Liver (tissue), 7 donors: ENCODE measurements at regions not wholly inside any gene's neighbourhood (a gene's known extent, or its start where the extent isn't known, plus 50 kb on each side); places are given as distances from the start of the nearest gene placed in this dataset.

ENCODE experiments used
- DNase-seq: peaks from one replicate; pipeline ENCODE4 v3.0.0-alpha.2; 2017; ENCODE audit warnings: low spot score
- H3K27ac ChIP-seq, 2 donors: one replicate each; pipeline ENCODE4 v1.7.0; 2013; ENCODE audit warnings: inconsistent platforms in 2 of 2, low read length in 2 of 2, control low read depth in 1 of 2, low read depth in 1 of 2, mild to moderate bottlenecking in 1 of 2
- H3K27me3 ChIP-seq, 4 donors: one replicate each; pipeline versions ENCODE4 v1.6.1 to v1.7.0; 2013; ENCODE audit warnings: low read length in 3 of 4, inconsistent platforms in 1 of 4, mild to moderate bottlenecking in 1 of 4, moderate library complexity in 1 of 4; ENCODE audit not compliant: control insufficient read depth in 4 of 4, insufficient read depth in 4 of 4
- H3K36me3 ChIP-seq, 4 donors: one replicate each; pipeline versions ENCODE4 v1.6.1 to v1.7.0; 2013; ENCODE audit warnings: low read length in 3 of 4, mild to moderate bottlenecking in 3 of 4, low read depth in 1 of 4, moderate library complexity in 1 of 4; ENCODE audit not compliant: control insufficient read depth in 4 of 4, insufficient read depth in 3 of 4
- H3K4me1 ChIP-seq, 4 donors: one replicate each; pipeline versions ENCODE4 v1.6.1 to v1.7.0; 2013; ENCODE audit warnings: low read length in 3 of 4, mild to moderate bottlenecking in 3 of 4, moderate library complexity in 1 of 4; ENCODE audit not compliant: control insufficient read depth in 4 of 4, insufficient read depth in 4 of 4
- H3K4me3 ChIP-seq, 3 donors: one replicate each; pipeline versions ENCODE4 v1.6.1 to v1.7.0; 2013; ENCODE audit warnings: low read length in 3 of 3, control low read depth in 1 of 3, low read depth in 1 of 3, mild to moderate bottlenecking in 1 of 3
- H3K9ac ChIP-seq, 2 donors: one replicate each; pipeline ENCODE4 v1.7.0; 2013; ENCODE audit warnings: low read length in 2 of 2, mild to moderate bottlenecking in 2 of 2, moderate library complexity in 2 of 2, control low read depth in 1 of 2, low read depth in 1 of 2
- H3K9me3 ChIP-seq, 4 donors: one replicate each; pipeline versions ENCODE4 v1.6.1 to v1.7.0; 2013; ENCODE audit warnings: low read length in 3 of 4; ENCODE audit not compliant: control insufficient read depth in 4 of 4
- EGR1 ChIP-seq, 2 donors: IDR thresholded peaks; 2 replicates each; pipeline ENCODE4 v1.6.1; 2016 to 2018; ENCODE audit warnings: antibody characterized with exemption in 2 of 2, low read depth in 2 of 2
- FOXA1 ChIP-seq: IDR thresholded peaks from 2 replicates; pipeline ENCODE4 v1.6.1; 2016; ENCODE audit warnings: antibody characterized with exemption
- FOXA2 ChIP-seq: IDR thresholded peaks from 2 replicates; pipeline ENCODE4 v1.6.1; 2016; ENCODE audit warnings: antibody characterized with exemption
- HNF4A ChIP-seq, 2 donors: conservative IDR thresholded peaks; 2 replicates each; pipeline ENCODE4 v1.6.1; 2016; ENCODE audit warnings: antibody characterized with exemption in 2 of 2, mild to moderate bottlenecking in 2 of 2
- HNF4G ChIP-seq: IDR thresholded peaks from 2 replicates; pipeline ENCODE4 v1.6.1; 2016; ENCODE audit warnings: antibody characterized with exemption
- JUND ChIP-seq, 2 donors: IDR thresholded peaks; 2 replicates each; pipeline ENCODE4 v1.6.1; 2016; ENCODE audit warnings: antibody characterized with exemption in 2 of 2
- NR2F2 ChIP-seq: IDR thresholded peaks from 2 replicates; pipeline ENCODE4 v1.6.1; 2016; ENCODE audit warnings: antibody characterized with exemption
- REST ChIP-seq: IDR thresholded peaks from 2 replicates; pipeline ENCODE4 v1.6.1; 2016; ENCODE audit warnings: antibody characterized with exemption, mild to moderate bottlenecking
- RXRA ChIP-seq, 2 donors: IDR thresholded peaks; 2 replicates each; pipeline ENCODE4 v1.6.1; 2017 to 2018; ENCODE audit warnings: antibody characterized with exemption in 2 of 2, mild to moderate bottlenecking in 1 of 2
- SP1 ChIP-seq: IDR thresholded peaks from 2 replicates; pipeline ENCODE4 v1.6.1; 2018; ENCODE audit warnings: antibody characterized with exemption, mild to moderate bottlenecking
- TAF1 ChIP-seq: conservative IDR thresholded peaks from 2 replicates; pipeline ENCODE4 v1.6.1; 2016; ENCODE audit warnings: antibody characterized with exemption, mild to moderate bottlenecking
- YY1 ChIP-seq: IDR thresholded peaks from 2 replicates; pipeline ENCODE4 v1.6.1; 2016; ENCODE audit warnings: antibody characterized with exemption, mild to moderate bottlenecking
- WGBS: extraction: QIAGEN DNeasy Blood & Tissue Kit; methylation state at CpG from one replicate; pipeline ENCODE4 v1.1.7; 2013; 5-methylcytosine and 5-hydroxymethylcytosine counted together
- TF ChIP-seq, protein P1 (sequence below): IDR thresholded peaks from 2 replicates; pipeline ENCODE4 v1.6.1; 2016; ENCODE audit warnings: antibody characterized with exemption
- TF ChIP-seq, protein P2 (sequence below): IDR thresholded peaks from 2 replicates; pipeline ENCODE4 v1.6.1; 2016; ENCODE audit warnings: antibody characterized with exemption
- TF ChIP-seq, protein P3 (sequence below): IDR thresholded peaks from 2 replicates; pipeline ENCODE4 v1.6.1; 2016; ENCODE audit warnings: antibody characterized with exemption
- donor health status: healthy.
- donor health status: healthy.
- donor health status: healthy.
- donor health status: healthy.

- Histone ChIP-seq H3K9me3 (no peaks in the 10 kb centered on the region), H3K4me1 (no peaks in the 10 kb centered on the region), H3K4me3 (no peak overlapping the region), H3K27me3 (no peaks in the 10 kb centered on the region), H3K27ac (no peak overlapping the region), H3K36me3 (no peaks in the 10 kb centered on the region), H3K9ac (no peak overlapping the region)
- WGBS = 77% methylated on average over 5 of the region's 5 CpGs
- no peak for DNase-seq
- TF ChIP-seq, protein P1, sequence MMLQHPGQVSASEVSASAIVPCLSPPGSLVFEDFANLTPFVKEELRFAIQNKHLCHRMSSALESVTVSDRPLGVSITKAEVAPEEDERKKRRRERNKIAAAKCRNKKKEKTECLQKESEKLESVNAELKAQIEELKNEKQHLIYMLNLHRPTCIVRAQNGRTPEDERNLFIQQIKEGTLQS = no peak
- TF ChIP-seq, protein P2, sequence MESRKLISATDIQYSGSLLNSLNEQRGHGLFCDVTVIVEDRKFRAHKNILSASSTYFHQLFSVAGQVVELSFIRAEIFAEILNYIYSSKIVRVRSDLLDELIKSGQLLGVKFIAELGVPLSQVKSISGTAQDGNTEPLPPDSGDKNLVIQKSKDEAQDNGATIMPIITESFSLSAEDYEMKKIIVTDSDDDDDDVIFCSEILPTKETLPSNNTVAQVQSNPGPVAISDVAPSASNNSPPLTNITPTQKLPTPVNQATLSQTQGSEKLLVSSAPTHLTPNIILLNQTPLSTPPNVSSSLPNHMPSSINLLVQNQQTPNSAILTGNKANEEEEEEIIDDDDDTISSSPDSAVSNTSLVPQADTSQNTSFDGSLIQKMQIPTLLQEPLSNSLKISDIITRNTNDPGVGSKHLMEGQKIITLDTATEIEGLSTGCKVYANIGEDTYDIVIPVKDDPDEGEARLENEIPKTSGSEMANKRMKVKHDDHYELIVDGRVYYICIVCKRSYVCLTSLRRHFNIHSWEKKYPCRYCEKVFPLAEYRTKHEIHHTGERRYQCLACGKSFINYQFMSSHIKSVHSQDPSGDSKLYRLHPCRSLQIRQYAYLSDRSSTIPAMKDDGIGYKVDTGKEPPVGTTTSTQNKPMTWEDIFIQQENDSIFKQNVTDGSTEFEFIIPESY = no peak
- TF ChIP-seq HNF4G = no peak
- TF ChIP-seq JUND (IDR thresholded peaks at IDR 0.05) = no peak
- no peak for TF ChIP-seq EGR1 (IDR thresholded peaks at IDR 0.05; ENCODE audit: low read depth in 2 of 2)
- no peak for TF ChIP-seq REST
- no peak for TF ChIP-seq FOXA2
- TF ChIP-seq RXRA (IDR thresholded peaks at IDR 0.05) = no peak
- no peak for TF ChIP-seq NR2F2
- no peak for TF ChIP-seq TAF1
Observed at GRCh38 chr5:51043745-51044144, 339.5 kb upstream of the ISL1 start.

DNA sequence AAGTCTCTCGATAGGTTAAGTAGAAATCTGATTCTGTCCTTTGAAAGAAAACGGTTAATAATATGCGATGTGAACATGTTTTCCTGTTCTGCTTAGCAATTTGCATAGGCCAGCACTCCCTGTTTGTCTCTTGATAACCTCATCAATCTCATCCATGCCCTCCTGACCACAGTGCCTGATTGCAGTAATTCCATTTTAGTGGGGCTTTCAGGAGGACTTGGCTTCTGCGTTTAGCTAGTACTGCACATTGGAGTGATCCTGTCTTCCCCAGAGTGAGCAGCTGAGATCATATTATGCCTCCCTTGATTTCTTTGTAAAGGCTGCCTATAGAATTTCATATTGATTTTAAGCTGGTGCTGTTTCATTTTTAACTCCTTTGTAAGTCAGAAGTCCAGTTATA is 335.9 kb upstream of the ISL1 start:
- Histone ChIP-seq H3K9me3 (no peaks in the 10 kb centered on the region), H3K27me3 (no peaks in the 10 kb centered on the region), H3K27ac (no peak overlapping the region), H3K4me1 (no peaks in the 10 kb centered on the region), H3K4me3 (no peak overlapping the region), H3K36me3 (no peaks in the 10 kb centered on the region), H3K9ac (no peak overlapping the region)
- WGBS = 30% methylated on average over 4 of the region's 4 CpGs
- no peak for DNase-seq
- no peak for TF ChIP-seq FOXA1
- no peak for TF ChIP-seq NR2F2
- TF ChIP-seq FOXA2 = no peak
- TF ChIP-seq HNF4A (conservative IDR thresholded peaks at IDR 0.05) = no peak
- TF ChIP-seq, protein P1 = no peak

GRCh38 chr5:51053361-51053760 is 329.9 kb upstream of the ISL1 start:
- Histone ChIP-seq H3K36me3 (no peaks in the 10 kb centered on the region), H3K4me3 (no peak overlapping the region), H3K27ac (no peak overlapping the region), H3K9me3 (no peaks in the 10 kb centered on the region), H3K27me3 (no peaks in the 10 kb centered on the region), H3K9ac (no peak overlapping the region), H3K4me1 (no peaks in the 10 kb centered on the region)
- WGBS = 86% methylated on average over 2 of the region's 2 CpGs
- DNase-seq = no peak
- TF ChIP-seq SP1 (no peak), REST (no peak), HNF4G (no peak), EGR1 (IDR thresholded peaks at IDR 0.05; ENCODE audit: low read depth in 2 of 2) (no peak), JUND (IDR thresholded peaks at IDR 0.05) (no peak), FOXA2 (no peak), YY1 (no peak), TAF1 (no peak), RXRA (IDR thresholded peaks at IDR 0.05) (no peak)
- TF ChIP-seq, protein P1 = no peak
- TF ChIP-seq, protein P3, sequence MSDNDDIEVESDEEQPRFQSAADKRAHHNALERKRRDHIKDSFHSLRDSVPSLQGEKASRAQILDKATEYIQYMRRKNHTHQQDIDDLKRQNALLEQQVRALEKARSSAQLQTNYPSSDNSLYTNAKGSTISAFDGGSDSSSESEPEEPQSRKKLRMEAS = no peak
- TF ChIP-seq, protein P2 = no peak
